ENCODE measurements at regions not wholly inside any gene's neighbourhood (a gene's known extent, or its start where the extent isn't known, plus 50 kb on each side); places are given as distances from the start of the nearest gene placed in this dataset.

GRCh38 chr4:26032142-26032541 lies 118.1 kb downstream of the SMIM20 start:
- H3K27me3 ChIP-seq (ENCODE audit: control insufficient read depth, insufficient read depth, low read length), result no peaks in the 10 kb centered on the region
- no peaks in the 10 kb centered on the region for H3K36me3 ChIP-seq (ENCODE audit: control insufficient read depth, insufficient read depth, low read length)
- DNase-seq (ENCODE audit: low read depth), result no peak
- H3K4me3 ChIP-seq (ENCODE audit: low read depth, low read length), result no peak overlapping the region
- no peak for TF ChIP-seq CTCF (IDR thresholded peaks at IDR 0.05; ENCODE audit: insufficient read depth, low read length, poor library complexity, severe bottlenecking)

GRCh38 chr4:26032630-26033317 lies 118.8 kb downstream of the SMIM20 start:
- Histone ChIP-seq H3K27me3 (ENCODE audit: control insufficient read depth, insufficient read depth, low read length) (no peaks in the 10 kb centered on the region), H3K36me3 (ENCODE audit: control insufficient read depth, insufficient read depth, low read length) (no peaks in the 10 kb centered on the region), H3K4me3 (ENCODE audit: low read depth, low read length) (no peak overlapping the region)
- TF ChIP-seq CTCF (IDR thresholded peaks at IDR 0.05; ENCODE audit: insufficient read depth, low read length, poor library complexity, severe bottlenecking), result no peak
- no peak for DNase-seq (ENCODE audit: low read depth)

- H3K4me3 ChIP-seq (ENCODE audit: low read depth, low read length), result no peak overlapping the region
- no peaks in the 10 kb centered on the region for H3K36me3 ChIP-seq (ENCODE audit: control insufficient read depth, insufficient read depth, low read length)
- no peak for TF ChIP-seq CTCF (IDR thresholded peaks at IDR 0.05; ENCODE audit: insufficient read depth, low read length, poor library complexity, severe bottlenecking)
- no peaks in the 10 kb centered on the region for H3K27me3 ChIP-seq (ENCODE audit: control insufficient read depth, insufficient read depth, low read length)
- DNase-seq (ENCODE audit: low read depth), result no peak
Observed at GRCh38 chr4:26033389-26033788, 119.4 kb downstream of the SMIM20 start.

- H3K4me3 ChIP-seq (ENCODE audit: low read depth, low read length), result no peak overlapping the region
- no peak for TF ChIP-seq CTCF (IDR thresholded peaks at IDR 0.05; ENCODE audit: insufficient read depth, low read length, poor library complexity, severe bottlenecking)
- no peak for DNase-seq (ENCODE audit: low read depth)
- no peaks in the 10 kb centered on the region for H3K36me3 ChIP-seq (ENCODE audit: control insufficient read depth, insufficient read depth, low read length)
- no peaks in the 10 kb centered on the region for H3K27me3 ChIP-seq (ENCODE audit: control insufficient read depth, insufficient read depth, low read length)
Observed at GRCh38 chr4:26034849-26035248, 120.8 kb downstream of the SMIM20 start.

- DNase-seq (ENCODE audit: low read depth), result no peak
- H3K36me3 ChIP-seq (ENCODE audit: control insufficient read depth, insufficient read depth, low read length), result no peaks in the 10 kb centered on the region
- H3K27me3 ChIP-seq (ENCODE audit: control insufficient read depth, insufficient read depth, low read length), result no peaks in the 10 kb centered on the region
- H3K4me3 ChIP-seq (ENCODE audit: low read depth, low read length), result no peak overlapping the region
- no peak for TF ChIP-seq CTCF (IDR thresholded peaks at IDR 0.05; ENCODE audit: insufficient read depth, low read length, poor library complexity, severe bottlenecking)
Observed at GRCh38 chr4:26035921-26036320, 121.9 kb downstream of the SMIM20 start.
